WTC11 (cell line): ENCODE measurements at regions not wholly inside any gene's neighbourhood (a gene's known extent, or its start where the extent isn't known, plus 50 kb on each side); places are given as distances from the start of the nearest gene placed in this dataset.

Experiments
- ARID4B ChIP-seq: sonication (generic); formaldehyde crosslinking; IDR thresholded peaks from 2 replicates; pipeline ENCODE4 v1.8.0; 2023; ENCODE audit warnings: missing genetic modification reagents, mild to moderate bottlenecking, borderline replicate concordance
- CREB1 ChIP-seq: sonication (generic); formaldehyde crosslinking; IDR thresholded peaks from 2 replicates; pipeline ENCODE4 v1.8.0; 2023; ENCODE audit warnings: mild to moderate bottlenecking, missing genetic modification reagents
- CREM ChIP-seq: sonication (generic); formaldehyde crosslinking; IDR thresholded peaks from 2 replicates; pipeline ENCODE4 v1.8.1; 2022; ENCODE audit warnings: mild to moderate bottlenecking, missing genetic modification reagents, moderate library complexity
- HMGXB4 ChIP-seq: sonication (generic); formaldehyde crosslinking; IDR thresholded peaks from 2 replicates; pipeline ENCODE4 v1.8.1; 2023; ENCODE audit warnings: mild to moderate bottlenecking, moderate library complexity, missing genetic modification reagents
- IRF2 ChIP-seq: sonication (generic); formaldehyde crosslinking; IDR thresholded peaks from 2 replicates; pipeline ENCODE4 v1.8.0; 2022; ENCODE audit warnings: low read depth, missing genetic modification reagents, borderline replicate concordance
- NFYB ChIP-seq: sonication (generic); formaldehyde crosslinking; conservative IDR thresholded peaks from 2 replicates; pipeline ENCODE4 v1.8.0; 2022; ENCODE audit warnings: low read depth, missing genetic modification reagents
- RELA ChIP-seq: sonication (generic); formaldehyde crosslinking; IDR thresholded peaks from 2 replicates; pipeline ENCODE4 v1.8.1; 2022; ENCODE audit warnings: missing genetic modification reagents, mild to moderate bottlenecking, borderline replicate concordance
- SP1 ChIP-seq: sonication (generic); formaldehyde crosslinking; conservative IDR thresholded peaks from 2 replicates; pipeline ENCODE4 v1.8.1; 2022; ENCODE audit warnings: missing genetic modification reagents
- USF1 ChIP-seq: sonication (generic); formaldehyde crosslinking; IDR thresholded peaks from 2 replicates; pipeline ENCODE4 v1.8.0; 2022; ENCODE audit warnings: mild to moderate bottlenecking, missing genetic modification reagents
- USF2 ChIP-seq: sonication (generic); formaldehyde crosslinking; IDR thresholded peaks from 2 replicates; pipeline ENCODE4 v1.8.1; 2023; ENCODE audit warnings: mild to moderate bottlenecking, missing genetic modification reagents, moderate library complexity
- ZNF416 ChIP-seq: fragments of 250-450 bp; sonication (Bioruptor Pico); IDR thresholded peaks from 2 replicates; pipeline ENCODE4 v1.9.0; 2021; ENCODE audit warnings: mild to moderate bottlenecking, inconsistent platforms
- TF ChIP-seq, protein P1 (sequence below): fragments of 200-600 bp; IDR thresholded peaks from 2 replicates; pipeline ENCODE4 v1.8.0; 2022; ENCODE audit warnings: antibody characterized with exemption
- TF ChIP-seq, protein P2 (sequence below): sonication (generic); formaldehyde crosslinking; IDR thresholded peaks from 2 replicates; pipeline ENCODE4 v1.8.1; 2022; ENCODE audit warnings: low read depth, mild to moderate bottlenecking, moderate library complexity, missing genetic modification reagents, borderline replicate concordance
- TF ChIP-seq, protein P3 (sequence below): sonication (generic); formaldehyde crosslinking; conservative IDR thresholded peaks from 2 replicates; pipeline ENCODE4 v1.8.1; 2022; ENCODE audit warnings: mild to moderate bottlenecking, missing genetic modification reagents

GRCh38 chr1:230537456-230537855 lies 104.8 kb upstream of the COG2 start:
- TF ChIP-seq SP1 (CRISPR knock-in tag), result no peak
- no peak for TF ChIP-seq HMGXB4 (CRISPR knock-in tag)
- no peak for TF ChIP-seq CREM
- TF ChIP-seq, protein P1, sequence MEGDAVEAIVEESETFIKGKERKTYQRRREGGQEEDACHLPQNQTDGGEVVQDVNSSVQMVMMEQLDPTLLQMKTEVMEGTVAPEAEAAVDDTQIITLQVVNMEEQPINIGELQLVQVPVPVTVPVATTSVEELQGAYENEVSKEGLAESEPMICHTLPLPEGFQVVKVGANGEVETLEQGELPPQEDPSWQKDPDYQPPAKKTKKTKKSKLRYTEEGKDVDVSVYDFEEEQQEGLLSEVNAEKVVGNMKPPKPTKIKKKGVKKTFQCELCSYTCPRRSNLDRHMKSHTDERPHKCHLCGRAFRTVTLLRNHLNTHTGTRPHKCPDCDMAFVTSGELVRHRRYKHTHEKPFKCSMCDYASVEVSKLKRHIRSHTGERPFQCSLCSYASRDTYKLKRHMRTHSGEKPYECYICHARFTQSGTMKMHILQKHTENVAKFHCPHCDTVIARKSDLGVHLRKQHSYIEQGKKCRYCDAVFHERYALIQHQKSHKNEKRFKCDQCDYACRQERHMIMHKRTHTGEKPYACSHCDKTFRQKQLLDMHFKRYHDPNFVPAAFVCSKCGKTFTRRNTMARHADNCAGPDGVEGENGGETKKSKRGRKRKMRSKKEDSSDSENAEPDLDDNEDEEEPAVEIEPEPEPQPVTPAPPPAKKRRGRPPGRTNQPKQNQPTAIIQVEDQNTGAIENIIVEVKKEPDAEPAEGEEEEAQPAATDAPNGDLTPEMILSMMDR, result peak; percentile 69
- no peak for TF ChIP-seq ARID4B
- TF ChIP-seq IRF2, result no peak
- no peak for TF ChIP-seq ZNF416
- TF ChIP-seq CREB1 (CRISPR knock-in tag), result no peak
- TF ChIP-seq USF1 (CRISPR knock-in tag), result no peak
- TF ChIP-seq USF2 (CRISPR knock-in tag), result no peak
- TF ChIP-seq, protein P2, sequence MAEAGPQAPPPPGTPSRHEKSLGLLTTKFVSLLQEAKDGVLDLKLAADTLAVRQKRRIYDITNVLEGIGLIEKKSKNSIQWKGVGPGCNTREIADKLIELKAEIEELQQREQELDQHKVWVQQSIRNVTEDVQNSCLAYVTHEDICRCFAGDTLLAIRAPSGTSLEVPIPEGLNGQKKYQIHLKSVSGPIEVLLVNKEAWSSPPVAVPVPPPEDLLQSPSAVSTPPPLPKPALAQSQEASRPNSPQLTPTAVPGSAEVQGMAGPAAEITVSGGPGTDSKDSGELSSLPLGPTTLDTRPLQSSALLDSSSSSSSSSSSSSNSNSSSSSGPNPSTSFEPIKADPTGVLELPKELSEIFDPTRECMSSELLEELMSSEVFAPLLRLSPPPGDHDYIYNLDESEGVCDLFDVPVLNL (CRISPR knock-in tag), result no peak
- no peak for TF ChIP-seq RELA (CRISPR knock-in tag)
- no peak for TF ChIP-seq NFYB (CRISPR knock-in tag)
- TF ChIP-seq, protein P3, sequence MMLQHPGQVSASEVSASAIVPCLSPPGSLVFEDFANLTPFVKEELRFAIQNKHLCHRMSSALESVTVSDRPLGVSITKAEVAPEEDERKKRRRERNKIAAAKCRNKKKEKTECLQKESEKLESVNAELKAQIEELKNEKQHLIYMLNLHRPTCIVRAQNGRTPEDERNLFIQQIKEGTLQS (CRISPR knock-in tag), result no peak
